ENCODE measurements at regions not wholly inside any gene's neighbourhood (a gene's known extent, or its start where the extent isn't known, plus 50 kb on each side); places are given as distances from the start of the nearest gene placed in this dataset.

GRCh38 chr4:74878323-74878722 lies 54.6 kb upstream of the PARM1 start:
- TF ChIP-seq CTCF (IDR thresholded peaks at IDR 0.05; ENCODE audit: low read length, missing control alignments): no peak
- no peak overlapping the region for H3K4me3 ChIP-seq (replicated peaks; ENCODE audit: low read depth, low read length)
- DNase-seq (ENCODE audit: low read depth): no peak

- no peak for DNase-seq (ENCODE audit: low read depth)
- H3K4me3 ChIP-seq (replicated peaks; ENCODE audit: low read depth, low read length): no peak overlapping the region
- TF ChIP-seq CTCF (IDR thresholded peaks at IDR 0.05; ENCODE audit: low read length, missing control alignments): no peak
These were observed 57.5 kb upstream of the PARM1 start for GRCh38 chr4:74875451-74875850.

GRCh38 chr4:74874753-74875367 lies 58.1 kb upstream of the PARM1 start:
- no peak overlapping the region for H3K4me3 ChIP-seq (replicated peaks; ENCODE audit: low read depth, low read length)
- peak; percentile 99 for TF ChIP-seq CTCF (IDR thresholded peaks at IDR 0.05; ENCODE audit: low read length, missing control alignments)
- DNase-seq (ENCODE audit: low read depth): peak; percentile 89

DNA sequence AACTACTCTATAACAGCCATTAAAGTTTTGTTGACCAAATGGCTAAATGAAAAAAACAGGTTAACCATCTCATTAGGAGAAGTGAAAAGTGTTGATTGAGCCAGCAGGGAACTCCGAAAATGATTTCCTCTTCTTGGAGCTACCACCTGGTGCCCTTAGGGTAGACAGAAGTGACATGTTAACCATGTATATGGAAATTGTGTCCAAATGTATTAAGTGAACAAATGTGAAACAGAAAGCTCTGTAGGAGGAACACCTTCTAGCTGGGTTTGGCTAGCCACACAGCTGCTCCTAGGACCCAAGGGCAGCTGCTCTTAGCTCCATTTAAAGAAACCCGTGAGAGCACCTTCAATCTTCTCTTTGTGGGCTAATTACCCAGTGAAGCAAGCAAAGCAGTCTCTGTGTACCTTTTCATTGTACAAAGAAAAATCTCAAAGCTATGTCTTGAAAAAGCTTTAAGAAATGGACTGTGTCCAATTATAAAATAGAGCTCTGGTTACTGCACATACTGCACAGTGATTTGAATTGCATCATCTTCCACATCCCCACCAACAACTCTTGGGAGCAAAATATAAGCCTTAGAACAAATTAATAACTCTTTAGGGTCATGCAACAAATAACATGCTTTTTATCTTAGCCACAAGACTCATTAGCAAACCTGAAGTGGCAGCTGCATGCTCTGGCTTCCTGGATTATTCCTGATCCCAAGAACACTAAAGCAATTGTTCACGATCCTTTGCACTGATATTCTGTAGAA lies 59.2 kb upstream of the PARM1 start:
- DNase-seq (ENCODE audit: low read depth): peak; percentile 8
- H3K4me3 ChIP-seq (replicated peaks; ENCODE audit: low read depth, low read length): no peak overlapping the region
- no peak for TF ChIP-seq CTCF (IDR thresholded peaks at IDR 0.05; ENCODE audit: low read length, missing control alignments)

DNA sequence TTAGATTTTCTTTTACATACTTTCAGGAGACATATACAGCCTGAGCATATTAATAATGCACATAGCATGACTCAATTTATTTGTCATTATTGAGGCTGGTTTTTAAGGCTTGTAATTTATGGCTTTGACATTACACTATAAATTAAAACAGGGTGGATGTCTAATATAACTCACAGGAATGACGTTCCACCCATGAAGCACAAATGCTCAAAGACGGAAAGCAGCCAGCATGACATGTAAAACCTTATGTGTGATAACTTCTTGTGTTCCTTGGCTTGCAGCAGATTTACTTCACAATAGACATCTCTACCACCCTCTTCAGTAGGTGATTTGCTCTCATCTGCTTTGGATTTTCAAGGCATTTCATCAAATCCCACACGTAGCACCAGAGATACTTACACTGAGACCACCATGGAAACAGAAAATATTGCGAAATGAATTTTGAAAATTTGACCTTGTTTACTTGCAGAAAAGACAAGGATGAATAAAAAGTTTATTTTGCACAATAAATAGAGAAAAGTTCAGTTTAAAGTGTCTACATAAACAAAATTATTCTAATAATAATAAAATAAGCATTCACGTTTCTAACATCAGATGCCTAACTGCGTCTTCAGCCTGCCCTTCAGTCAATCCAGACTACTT lies 64.7 kb upstream of the BTC start:
- DNase-seq (ENCODE audit: low read depth): no peak
- H3K4me3 ChIP-seq (replicated peaks; ENCODE audit: low read depth, low read length): no peak overlapping the region
- TF ChIP-seq CTCF (IDR thresholded peaks at IDR 0.05; ENCODE audit: low read length, missing control alignments): no peak

DNA sequence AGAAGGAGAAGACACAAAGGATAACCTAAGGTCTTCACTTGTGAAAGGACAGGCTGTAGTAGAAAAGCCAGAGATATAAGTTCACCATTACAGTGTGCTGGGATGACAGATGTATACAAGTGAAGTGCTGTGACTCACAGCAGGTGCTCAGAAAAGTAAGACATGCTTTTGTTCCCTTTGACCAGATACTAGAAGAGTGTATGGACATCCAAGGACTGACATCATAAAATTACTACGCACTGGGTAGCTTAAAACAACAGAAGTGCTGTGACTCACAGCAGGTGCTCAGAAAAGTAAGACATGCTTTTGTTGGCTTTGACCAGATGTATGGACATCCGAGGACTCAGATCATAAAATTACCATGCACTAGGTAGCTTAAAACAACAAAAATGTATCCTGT lies 61.6 kb upstream of the BTC start:
- no peak for DNase-seq (ENCODE audit: low read depth)
- H3K4me3 ChIP-seq (replicated peaks; ENCODE audit: low read depth, low read length): no peak overlapping the region
- TF ChIP-seq CTCF (IDR thresholded peaks at IDR 0.05; ENCODE audit: low read length, missing control alignments): no peak

Data from fibroblast of pulmonary artery (primary cell).